Medulla oblongata (tissue), 1 donor: ENCODE measurements at regions not wholly inside any gene's neighbourhood (a gene's known extent, or its start where the extent isn't known, plus 50 kb on each side); places are given as distances from the start of the nearest gene placed in this dataset.
A peak's percentile ranks its signal among the peaks of the same experiment; 100 is the strongest.

Source experiments
- DNase-seq: peaks from one replicate; pipeline ENCODE4 v3.0.0-alpha.2; 2015; ENCODE audit errors: extremely low spot score

- no peak for DNase-seq
These were observed 53.7 kb downstream of the RPS12 start for GRCh38 chr6:132868057-132868456.

- DNase-seq: no peak
These were observed 58.6 kb downstream of the RPS12 start for GRCh38 chr6:132872923-132873322.

- no peak for DNase-seq
These were observed 62.6 kb downstream of the RPS12 start for GRCh38 chr6:132877003-132877402.

- no peak for DNase-seq
These were observed 72.8 kb downstream of the RPS12 start for GRCh38 chr6:132887204-132887603.

GRCh38 chr6:132888701-132889100, 74.3 kb downstream of the RPS12 start:
- DNase-seq: no peak

GRCh38 chr6:132892929-132893771, 78.8 kb downstream of the RPS12 start:
- no peak for DNase-seq

- no peak for DNase-seq
These were observed 79.6 kb downstream of the RPS12 start for GRCh38 chr6:132893772-132894490.

- DNase-seq: no peak
These were observed 84.0 kb downstream of the RPS12 start for GRCh38 chr6:132898376-132898775.

GRCh38 chr6:132900849-132901248, 86.5 kb downstream of the RPS12 start:
- DNase-seq: no peak

- DNase-seq: no peak
These were observed 88.5 kb downstream of the RPS12 start for GRCh38 chr6:132902901-132903300.

GRCh38 chr6:132907231-132907630, 92.9 kb downstream of the RPS12 start:
- DNase-seq: no peak

- DNase-seq: no peak
These were observed 93.5 kb downstream of the RPS12 start for GRCh38 chr6:132907914-132908313.

- DNase-seq: no peak
These were observed 95.4 kb downstream of the RPS12 start for GRCh38 chr6:132909742-132910141.

- DNase-seq: no peak
These were observed 96.4 kb downstream of the RPS12 start for GRCh38 chr6:132910759-132911158.

GRCh38 chr6:132919045-132919860, 104.9 kb downstream of the RPS12 start:
- DNase-seq: peak; percentile 59

- no peak for DNase-seq
These were observed 113.3 kb downstream of the RPS12 start for GRCh38 chr6:132927713-132928112.

- no peak for DNase-seq
These were observed 114.8 kb downstream of the RPS12 start for GRCh38 chr6:132929141-132929540.

GRCh38 chr6:132931313-132931712, 116.9 kb downstream of the RPS12 start:
- DNase-seq: no peak

- peak; percentile 7 for DNase-seq
These were observed 117.7 kb downstream of the RPS12 start for GRCh38 chr6:132931936-132932514.

GRCh38 chr6:132932588-132932987, 118.2 kb downstream of the RPS12 start:
- no peak for DNase-seq

- peak; percentile 73 for DNase-seq
These were observed 118.7 kb downstream of the RPS12 start for GRCh38 chr6:132933090-132933489.

- no peak for DNase-seq
These were observed 120.1 kb downstream of the RPS12 start for GRCh38 chr6:132934496-132934895.
